SK-N-SH treated with all-trans-retinoic acid at 6 μM for 48 hours (cell line): ENCODE measurements at regions not wholly inside any gene's neighbourhood (a gene's known extent, or its start where the extent isn't known, plus 50 kb on each side); places are given as distances from the start of the nearest gene placed in this dataset.

Source experiments
- ARNTL ChIP-seq: fragments of 450-650 bp; formaldehyde crosslinking; IDR thresholded peaks from 2 replicates; pipeline ENCODE4 v1.5.0; 2020; ENCODE audit warnings: low read depth, mild to moderate bottlenecking, moderate library complexity, borderline replicate concordance
- CREB5 ChIP-seq: fragments of 250-450 bp; sonication (Bioruptor Pico); IDR thresholded peaks from 2 replicates; pipeline ENCODE4 v1.5.1; 2020; ENCODE audit warnings: low read depth, mild to moderate bottlenecking, moderate library complexity
- CSRNP3 ChIP-seq: fragments of 250-450 bp; sonication (Bioruptor Pico); IDR thresholded peaks from 2 replicates; pipeline ENCODE4 v1.5.1; 2021; ENCODE audit warnings: mild to moderate bottlenecking, moderate library complexity
- ESRRG ChIP-seq: fragments of 250-450 bp; sonication (Bioruptor Pico); IDR thresholded peaks from 2 replicates; pipeline ENCODE4 v1.6.1; 2021; ENCODE audit warnings: mild to moderate bottlenecking
- GLIS3 ChIP-seq: fragments of 250-450 bp; sonication (Bioruptor Pico); IDR thresholded peaks from 2 replicates; pipeline ENCODE4 v1.5.0; 2020; ENCODE audit warnings: mild to moderate bottlenecking, moderate library complexity
- PATZ1 ChIP-seq: fragments of 250-450 bp; sonication (Bioruptor Pico); IDR thresholded peaks from 2 replicates; pipeline ENCODE4 v1.8.0; 2020; ENCODE audit warnings: mild to moderate bottlenecking, moderate library complexity, borderline replicate concordance
- PPARA ChIP-seq: fragments of 250-450 bp; sonication (Bioruptor Pico); IDR thresholded peaks from 2 replicates; pipeline ENCODE4 v1.5.0; 2020; ENCODE audit warnings: mild to moderate bottlenecking, borderline replicate concordance
- RARB ChIP-seq: fragments of 250-450 bp; sonication (Bioruptor Pico); IDR thresholded peaks from 2 replicates; pipeline ENCODE4 v1.8.0; 2021; ENCODE audit warnings: mild to moderate bottlenecking, moderate library complexity
- TSHZ2 ChIP-seq: fragments of 250-450 bp; sonication (Bioruptor Pico); IDR thresholded peaks from 2 replicates; pipeline ENCODE4 v1.5.0; 2020; ENCODE audit warnings: mild to moderate bottlenecking, moderate library complexity
- ZC3H10 ChIP-seq: fragments of 250-450 bp; sonication (Bioruptor Pico); IDR thresholded peaks from 2 replicates; pipeline ENCODE4 v1.5.1; 2021; ENCODE audit warnings: mild to moderate bottlenecking, moderate library complexity
- ZFP3 ChIP-seq: fragments of 250-450 bp; sonication (Bioruptor Pico); IDR thresholded peaks from 2 replicates; pipeline ENCODE4 v1.5.0; 2020; ENCODE audit warnings: mild to moderate bottlenecking, moderate library complexity
- ZFP30 ChIP-seq: fragments of 450-650 bp; formaldehyde crosslinking; IDR thresholded peaks from 2 replicates; pipeline ENCODE4 v1.5.0; 2022; ENCODE audit warnings: mild to moderate bottlenecking, moderate library complexity
- ZNF8 ChIP-seq: fragments of 450-650 bp; formaldehyde crosslinking; IDR thresholded peaks from 2 replicates; pipeline ENCODE4 v1.5.0; 2020; ENCODE audit warnings: mild to moderate bottlenecking, moderate library complexity

DNA sequence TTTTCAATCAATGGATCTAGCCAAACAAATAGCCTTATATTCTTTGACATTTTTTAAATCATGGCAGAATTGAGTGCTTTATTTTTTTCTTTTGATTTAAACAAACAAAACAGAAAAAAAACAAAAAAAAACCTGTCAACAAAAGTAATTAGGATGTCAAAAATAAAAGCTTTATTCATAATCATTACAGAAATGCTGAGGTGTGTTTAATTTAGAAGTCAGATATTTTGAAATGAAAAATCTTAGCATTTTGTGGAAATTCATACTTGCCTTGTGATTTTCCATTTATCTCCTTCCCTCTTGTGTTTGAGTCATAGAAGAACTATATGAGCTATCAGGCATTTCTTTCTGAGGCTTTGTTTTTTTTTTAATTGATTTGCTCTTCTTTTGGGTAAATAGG, 387.0 kb upstream of the STXBP6 start:
- TF ChIP-seq CSRNP3 (CRISPR knock-in tag) (no peak), TSHZ2 (CRISPR knock-in tag) (no peak), PATZ1 (no peak), ZFP3 (no peak), ESRRG (CRISPR knock-in tag) (no peak), CREB5 (no peak), RARB (CRISPR knock-in tag) (no peak), ARNTL (CRISPR knock-in tag) (no peak), ZNF8 (CRISPR knock-in tag) (no peak), ZFP30 (CRISPR knock-in tag) (no peak), ZC3H10 (CRISPR knock-in tag) (no peak), PPARA (CRISPR knock-in tag) (no peak), GLIS3 (CRISPR knock-in tag) (no peak)
